ENCODE measurements at regions not wholly inside any gene's neighbourhood (a gene's known extent, or its start where the extent isn't known, plus 50 kb on each side); places are given as distances from the start of the nearest gene placed in this dataset.
A peak's percentile ranks its signal among the peaks of the same experiment; 100 is the strongest.

- H3K36me3 ChIP-seq (ENCODE audit: insufficient read depth, low read length) = no peaks in the 10 kb centered on the region; the same call in 1 of the 2 replicates
- H3K4me2 ChIP-seq (ENCODE audit: low read depth, low read length, poor library complexity, severe bottlenecking) = peak overlapping the region; percentile 85
- H3K27ac ChIP-seq (ENCODE audit: low read length) = peak overlapping the region; percentile 100
Measured at GRCh38 chr2:128755695-128756364, 437.2 kb upstream of the HS6ST1 start.

GRCh38 chr2:128756365-128756717 lies 437.7 kb upstream of the HS6ST1 start:
- Histone ChIP-seq H3K9me3 (ENCODE audit: low read length) (no peaks in the 10 kb centered on the region), H3K27me3 (ENCODE audit: low read length) (no peaks in the 10 kb centered on the region), H3K27ac (ENCODE audit: low read length) (peak overlapping the region; percentile 100), H3K9me2 (replicated peaks; ENCODE audit: insufficient read depth, low read length) (no peaks in the 10 kb centered on the region), H4K20me1 (ENCODE audit: insufficient read depth, low read depth, low read length) (no peaks in the 10 kb centered on the region), H3K9ac (ENCODE audit: low read length) (peak overlapping the region; percentile 81), H3K79me2 (ENCODE audit: low read length) (peaks cover 23% of the 10 kb centered on the region), H2AFZ (ENCODE audit: low read length) (no peak overlapping the region), H3K36me3 (ENCODE audit: insufficient read depth, low read length) (no peaks in the 10 kb centered on the region; the same call in 1 of the 2 replicates), H3K4me2 (ENCODE audit: low read depth, low read length, poor library complexity, severe bottlenecking) (peak overlapping the region; percentile 85), H3K4me1 (ENCODE audit: low read length) (peaks cover 98% of the 10 kb centered on the region), H3K4me3 (ENCODE audit: low read length) (peak overlapping the region; percentile 37; the same call in 1 of the 2 replicates)
- no peak for DNase-seq

More at GRCh38 chr2:128755695-128756364, 437.2 kb upstream of the HS6ST1 start:
- Histone ChIP-seq H3K9me3 (ENCODE audit: low read length) (no peaks in the 10 kb centered on the region), H3K4me3 (ENCODE audit: low read length) (peak overlapping the region; percentile 64), H3K4me1 (ENCODE audit: low read length) (peaks cover 96% of the 10 kb centered on the region), H3K27me3 (ENCODE audit: low read length) (no peaks in the 10 kb centered on the region), H4K20me1 (ENCODE audit: insufficient read depth, low read depth, low read length) (no peaks in the 10 kb centered on the region), H3K9ac (ENCODE audit: low read length) (peak overlapping the region; percentile 81), H3K9me2 (replicated peaks; ENCODE audit: insufficient read depth, low read length) (no peaks in the 10 kb centered on the region), H3K79me2 (ENCODE audit: low read length) (peaks cover 21% of the 10 kb centered on the region), H2AFZ (ENCODE audit: low read length) (peak overlapping the region; percentile 53; the same call in 1 of the 2 replicates)
- DNase-seq = peak; percentile 92

- H3K27me3 ChIP-seq (ENCODE audit: low read length) = no peaks in the 10 kb centered on the region
- H3K27ac ChIP-seq (ENCODE audit: low read length) = peak overlapping the region; percentile 100
- no peak for DNase-seq
- H3K4me2 ChIP-seq (ENCODE audit: low read depth, low read length, poor library complexity, severe bottlenecking) = no peak overlapping the region
- H3K9me3 ChIP-seq (ENCODE audit: low read length) = peaks cover 11% of the 10 kb centered on the region
- H3K9me2 ChIP-seq (replicated peaks; ENCODE audit: insufficient read depth, low read length) = no peaks in the 10 kb centered on the region
- H3K4me3 ChIP-seq (ENCODE audit: low read length) = no peak overlapping the region
- H3K9ac ChIP-seq (ENCODE audit: low read length) = peak overlapping the region; percentile 26; the same call in 1 of the 2 replicates
- peaks cover 72% of the 10 kb centered on the region for H3K4me1 ChIP-seq (ENCODE audit: low read length)
- H3K36me3 ChIP-seq (ENCODE audit: insufficient read depth, low read length) = peaks cover 24% of the 10 kb centered on the region
- H3K79me2 ChIP-seq (ENCODE audit: low read length) = peaks cover 74% of the 10 kb centered on the region
- H4K20me1 ChIP-seq (ENCODE audit: insufficient read depth, low read depth, low read length) = no peaks in the 10 kb centered on the region
- H2AFZ ChIP-seq (ENCODE audit: low read length) = no peak overlapping the region
Measured at GRCh38 chr2:128765811-128766210, 447.1 kb upstream of the HS6ST1 start.

GRCh38 chr2:128768041-128768440 lies 449.4 kb upstream of the HS6ST1 start:
- peaks cover 89% of the 10 kb centered on the region for H3K4me1 ChIP-seq (ENCODE audit: low read length)
- peaks cover 4% of the 10 kb centered on the region; the same call in 1 of the 2 replicates for H3K9me3 ChIP-seq (ENCODE audit: low read length)
- peak overlapping the region; percentile 46 for H3K4me2 ChIP-seq (ENCODE audit: low read depth, low read length, poor library complexity, severe bottlenecking)
- H4K20me1 ChIP-seq (ENCODE audit: insufficient read depth, low read depth, low read length) = no peaks in the 10 kb centered on the region
- H3K9me2 ChIP-seq (replicated peaks; ENCODE audit: insufficient read depth, low read length) = no peaks in the 10 kb centered on the region
- H3K79me2 ChIP-seq (ENCODE audit: low read length) = peaks cover 59% of the 10 kb centered on the region
- peaks cover 25% of the 10 kb centered on the region for H3K36me3 ChIP-seq (ENCODE audit: insufficient read depth, low read length)
- H3K9ac ChIP-seq (ENCODE audit: low read length) = peak overlapping the region; percentile 91
- DNase-seq = no peak
- peak overlapping the region; percentile 100 for H3K27ac ChIP-seq (ENCODE audit: low read length)
- H2AFZ ChIP-seq (ENCODE audit: low read length) = no peak overlapping the region
- H3K4me3 ChIP-seq (ENCODE audit: low read length) = 0 out of 2 replicates have a peak overlapping the region, but pooled peaks have one; percentile 3
- no peaks in the 10 kb centered on the region for H3K27me3 ChIP-seq (ENCODE audit: low read length)

- Histone ChIP-seq H3K4me3 (ENCODE audit: low read length) (0 out of 2 replicates have a peak overlapping the region, but pooled peaks have one; percentile 52), H3K4me1 (ENCODE audit: low read length) (peaks cover 97% of the 10 kb centered on the region), H3K9me3 (ENCODE audit: low read length) (no peaks in the 10 kb centered on the region), H3K9ac (ENCODE audit: low read length) (peak overlapping the region; percentile 91), H3K4me2 (ENCODE audit: low read depth, low read length, poor library complexity, severe bottlenecking) (peak overlapping the region; percentile 80), H3K27me3 (ENCODE audit: low read length) (no peaks in the 10 kb centered on the region), H3K79me2 (ENCODE audit: low read length) (peaks cover 51% of the 10 kb centered on the region), H2AFZ (ENCODE audit: low read length) (no peak overlapping the region), H4K20me1 (ENCODE audit: insufficient read depth, low read depth, low read length) (no peaks in the 10 kb centered on the region), H3K9me2 (replicated peaks; ENCODE audit: insufficient read depth, low read length) (no peaks in the 10 kb centered on the region), H3K27ac (ENCODE audit: low read length) (peak overlapping the region; percentile 100), H3K36me3 (ENCODE audit: insufficient read depth, low read length) (peaks cover 26% of the 10 kb centered on the region)
- DNase-seq = no peak
Measured at GRCh38 chr2:128769457-128770142, 450.9 kb upstream of the HS6ST1 start.

GRCh38 chr2:128770143-128771085 lies 451.7 kb upstream of the HS6ST1 start:
- H3K4me2 ChIP-seq (ENCODE audit: low read depth, low read length, poor library complexity, severe bottlenecking) = peak overlapping the region; percentile 80
- peaks cover 26% of the 10 kb centered on the region for H3K36me3 ChIP-seq (ENCODE audit: insufficient read depth, low read length)
- H3K9me2 ChIP-seq (replicated peaks; ENCODE audit: insufficient read depth, low read length) = no peaks in the 10 kb centered on the region
- H3K27me3 ChIP-seq (ENCODE audit: low read length) = no peaks in the 10 kb centered on the region
- H3K27ac ChIP-seq (ENCODE audit: low read length) = peak overlapping the region; percentile 100
- H3K4me1 ChIP-seq (ENCODE audit: low read length) = peaks cover 97% of the 10 kb centered on the region
- no peaks in the 10 kb centered on the region for H4K20me1 ChIP-seq (ENCODE audit: insufficient read depth, low read depth, low read length)
- H2AFZ ChIP-seq (ENCODE audit: low read length) = no peak overlapping the region
- H3K4me3 ChIP-seq (ENCODE audit: low read length) = peak overlapping the region; percentile 52
- H3K9me3 ChIP-seq (ENCODE audit: low read length) = no peaks in the 10 kb centered on the region
- H3K9ac ChIP-seq (ENCODE audit: low read length) = peak overlapping the region; percentile 91
- peaks cover 43% of the 10 kb centered on the region for H3K79me2 ChIP-seq (ENCODE audit: low read length)
- peak; percentile 88 for DNase-seq

- Histone ChIP-seq H3K27me3 (ENCODE audit: low read length) (no peaks in the 10 kb centered on the region), H3K9me2 (replicated peaks; ENCODE audit: insufficient read depth, low read length) (no peaks in the 10 kb centered on the region), H3K27ac (ENCODE audit: low read length) (peak overlapping the region; percentile 100), H3K36me3 (ENCODE audit: insufficient read depth, low read length) (peaks cover 22% of the 10 kb centered on the region), H3K79me2 (ENCODE audit: low read length) (peaks cover 33% of the 10 kb centered on the region), H3K4me2 (ENCODE audit: low read depth, low read length, poor library complexity, severe bottlenecking) (peak overlapping the region; percentile 80), H3K9ac (ENCODE audit: low read length) (peak overlapping the region; percentile 91), H3K4me3 (ENCODE audit: low read length) (peak overlapping the region; percentile 52; the same call in 1 of the 2 replicates), H4K20me1 (ENCODE audit: insufficient read depth, low read depth, low read length) (no peaks in the 10 kb centered on the region), H2AFZ (ENCODE audit: low read length) (no peak overlapping the region), H3K9me3 (ENCODE audit: low read length) (no peaks in the 10 kb centered on the region), H3K4me1 (ENCODE audit: low read length) (peaks cover 97% of the 10 kb centered on the region)
- peak; percentile 96 for DNase-seq
Measured at GRCh38 chr2:128771401-128771800, 452.7 kb upstream of the HS6ST1 start.
